ENCODE measurements at regions not wholly inside any gene's neighbourhood (a gene's known extent, or its start where the extent isn't known, plus 50 kb on each side); places are given as distances from the start of the nearest gene placed in this dataset.

DNA sequence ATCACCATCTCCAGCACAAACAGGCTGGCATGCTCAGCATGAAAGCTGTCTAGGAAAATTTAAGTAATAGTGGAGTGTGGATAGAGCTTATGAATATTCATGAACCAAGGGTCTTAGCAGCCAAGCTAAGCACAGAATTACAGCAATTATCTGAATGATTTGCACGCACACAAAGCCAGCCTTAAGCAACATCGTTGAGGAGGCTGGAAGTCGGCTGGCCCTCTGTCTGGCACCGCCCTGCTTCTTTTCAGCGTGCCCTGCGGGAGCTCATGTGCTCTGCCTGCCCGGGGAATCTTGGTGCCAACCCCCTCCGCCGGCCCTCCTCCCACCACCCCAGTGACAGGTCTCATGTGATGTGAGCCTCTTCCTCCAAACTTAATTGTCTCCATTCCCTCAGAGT lies 540.1 kb downstream of the CMPK2 start:
- no peak overlapping the region for H3K27ac ChIP-seq (replicated peaks in 1 of 4)
- H3K36me3 ChIP-seq = no peaks in the 10 kb centered on the region
- no peak overlapping the region for H3K4me3 ChIP-seq
- intact Hi-C loops (cut with DNase I) = no loop called here
- 72% methylated on average over 8 of the region's 9 CpGs for WGBS
- DNase-seq (ENCODE audit: extremely low spot score) = no peak
- H3K9me3 ChIP-seq = peaks cover 0 to 5% (median 0%) of the 10 kb centered on the region in 4 donors
- TF ChIP-seq POLR2A (IDR thresholded peaks at IDR 0.05; ENCODE audit: low read depth) (no peak), EP300 (IDR thresholded peaks at IDR 0.05) (no peak)
- TF ChIP-seq, protein P1, sequence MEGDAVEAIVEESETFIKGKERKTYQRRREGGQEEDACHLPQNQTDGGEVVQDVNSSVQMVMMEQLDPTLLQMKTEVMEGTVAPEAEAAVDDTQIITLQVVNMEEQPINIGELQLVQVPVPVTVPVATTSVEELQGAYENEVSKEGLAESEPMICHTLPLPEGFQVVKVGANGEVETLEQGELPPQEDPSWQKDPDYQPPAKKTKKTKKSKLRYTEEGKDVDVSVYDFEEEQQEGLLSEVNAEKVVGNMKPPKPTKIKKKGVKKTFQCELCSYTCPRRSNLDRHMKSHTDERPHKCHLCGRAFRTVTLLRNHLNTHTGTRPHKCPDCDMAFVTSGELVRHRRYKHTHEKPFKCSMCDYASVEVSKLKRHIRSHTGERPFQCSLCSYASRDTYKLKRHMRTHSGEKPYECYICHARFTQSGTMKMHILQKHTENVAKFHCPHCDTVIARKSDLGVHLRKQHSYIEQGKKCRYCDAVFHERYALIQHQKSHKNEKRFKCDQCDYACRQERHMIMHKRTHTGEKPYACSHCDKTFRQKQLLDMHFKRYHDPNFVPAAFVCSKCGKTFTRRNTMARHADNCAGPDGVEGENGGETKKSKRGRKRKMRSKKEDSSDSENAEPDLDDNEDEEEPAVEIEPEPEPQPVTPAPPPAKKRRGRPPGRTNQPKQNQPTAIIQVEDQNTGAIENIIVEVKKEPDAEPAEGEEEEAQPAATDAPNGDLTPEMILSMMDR (IDR thresholded peaks at IDR 0.05) = no peak
- no peaks in the 10 kb centered on the region for H3K27me3 ChIP-seq
- no peaks in the 10 kb centered on the region for H3K4me1 ChIP-seq

DNA sequence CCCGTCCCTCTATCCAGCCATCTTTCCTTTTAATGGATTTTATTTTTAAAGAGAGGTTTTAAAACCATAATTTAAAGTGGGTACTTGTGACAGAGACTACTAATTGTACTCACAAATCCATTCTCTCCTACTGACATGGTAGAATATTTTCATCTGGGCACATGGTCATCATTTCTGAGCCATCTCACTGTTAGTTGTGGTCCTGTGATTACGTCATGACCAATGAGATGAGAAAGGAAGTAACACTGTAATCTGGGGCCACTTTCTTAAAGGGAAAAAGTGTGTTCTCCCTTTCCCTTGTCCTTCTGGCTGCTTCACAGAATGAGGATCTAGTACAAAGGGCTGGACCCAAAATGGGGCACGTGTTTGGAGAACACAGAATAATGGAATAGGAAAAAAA lies 538.7 kb downstream of the CMPK2 start:
- TF ChIP-seq POLR2A (IDR thresholded peaks at IDR 0.05; ENCODE audit: low read depth) (no peak), EP300 (IDR thresholded peaks at IDR 0.05) (no peak), POLR2AphosphoS5 (IDR thresholded peaks at IDR 0.05) (no peak)
- TF ChIP-seq, protein P1 (IDR thresholded peaks at IDR 0.05) = no peak
- intact Hi-C loops (cut with DNase I) = no loop called here
- no peak for DNase-seq (ENCODE audit: extremely low spot score)
- no peak overlapping the region for H3K4me3 ChIP-seq
- H3K27ac ChIP-seq (replicated peaks in 1 of 4) = no peak overlapping the region
- peaks cover 0 to 5% (median 0%) of the 10 kb centered on the region in 4 donors for H3K9me3 ChIP-seq
- H3K27me3 ChIP-seq = no peaks in the 10 kb centered on the region
- 93% methylated on average over 3 of the region's 3 CpGs for WGBS
- H3K36me3 ChIP-seq = no peaks in the 10 kb centered on the region
- H3K4me1 ChIP-seq = no peaks in the 10 kb centered on the region

DNA sequence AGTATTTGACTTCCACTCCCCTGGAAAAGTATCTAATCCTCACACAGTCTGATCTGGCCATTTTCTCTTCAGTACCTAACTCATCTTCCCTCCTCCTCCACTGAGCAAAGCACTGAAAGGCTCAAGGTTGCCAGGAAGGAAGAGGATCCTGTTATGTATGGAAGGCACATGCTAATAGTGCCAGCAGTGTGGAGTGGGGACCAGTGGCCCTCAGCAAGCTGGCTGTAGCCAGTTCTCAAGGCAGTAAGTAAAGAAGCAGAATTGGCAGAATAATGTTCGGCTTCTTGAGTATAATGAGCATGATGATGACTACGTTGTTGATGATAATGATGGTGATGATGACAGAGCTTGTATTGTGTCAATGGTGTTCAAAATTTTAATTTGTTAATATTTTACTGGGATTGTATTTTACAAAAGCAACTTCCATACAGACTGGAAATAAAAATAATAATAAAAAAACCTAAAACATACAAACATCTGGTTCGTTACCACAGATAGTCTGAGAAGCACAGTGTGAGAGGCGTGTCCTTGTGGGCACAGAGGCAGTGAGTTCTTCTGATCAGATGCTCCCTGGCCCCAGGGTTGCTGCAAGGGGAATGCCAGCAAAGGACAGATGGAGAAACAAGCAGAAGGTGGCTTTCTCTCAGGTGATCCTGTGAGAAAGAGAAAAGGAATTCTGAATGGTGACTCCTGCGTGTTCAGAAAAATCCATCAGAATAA lies 528.8 kb downstream of the CMPK2 start:
- no peak for DNase-seq (ENCODE audit: extremely low spot score)
- H3K27me3 ChIP-seq = peaks cover 0 to 6% (median 0%) of the 10 kb centered on the region in 4 donors
- H3K4me3 ChIP-seq = no peak overlapping the region
- 84% methylated on average over 5 of the region's 5 CpGs for WGBS
- intact Hi-C loops (cut with DNase I) = no loop called here
- H3K36me3 ChIP-seq = no peaks in the 10 kb centered on the region
- TF ChIP-seq POLR2AphosphoS5 (IDR thresholded peaks at IDR 0.05) = no peak
- TF ChIP-seq, protein P1 (IDR thresholded peaks at IDR 0.05) = no peak
- no peak for TF ChIP-seq POLR2A (IDR thresholded peaks at IDR 0.05; ENCODE audit: low read depth)
- no peak for TF ChIP-seq EP300 (IDR thresholded peaks at IDR 0.05)
- H3K4me1 ChIP-seq = no peaks in the 10 kb centered on the region
- H3K27ac ChIP-seq (replicated peaks in 1 of 4) = no peak overlapping the region
- no peaks in the 10 kb centered on the region for H3K9me3 ChIP-seq

DNA sequence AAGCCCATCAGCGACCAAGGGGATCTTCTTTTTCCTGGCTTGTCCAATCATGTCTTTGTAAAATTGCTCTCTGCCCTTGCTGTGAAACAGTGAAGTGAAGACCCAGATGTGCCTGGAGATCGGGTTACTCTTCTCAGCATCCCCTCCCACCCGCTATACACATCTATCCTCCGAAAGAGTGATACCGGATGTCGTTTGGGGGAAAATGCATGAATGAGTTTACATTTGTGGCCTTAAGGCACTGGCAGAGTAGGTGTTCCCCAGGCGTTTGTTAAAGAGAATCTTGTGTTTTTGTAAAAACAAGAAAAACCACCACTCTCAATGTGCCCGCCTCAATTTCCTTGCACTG lies 528.3 kb downstream of the CMPK2 start:
- intact Hi-C loops (cut with DNase I) = no loop called here
- TF ChIP-seq POLR2AphosphoS5 (IDR thresholded peaks at IDR 0.05) (no peak), EP300 (IDR thresholded peaks at IDR 0.05) (no peak), POLR2A (IDR thresholded peaks at IDR 0.05; ENCODE audit: low read depth) (no peak)
- TF ChIP-seq, protein P1 (IDR thresholded peaks at IDR 0.05) = no peak
- 45% methylated on average over 8 of the region's 8 CpGs for WGBS

More for the DNA sequence above, 528.3 kb downstream of the CMPK2 start:
- Histone ChIP-seq H3K36me3 (no peaks in the 10 kb centered on the region), H3K9me3 (no peaks in the 10 kb centered on the region), H3K4me1 (no peaks in the 10 kb centered on the region), H3K4me3 (no peak overlapping the region), H3K27me3 (peaks cover 0 to 6% (median 0%) of the 10 kb centered on the region in 4 donors), H3K27ac (replicated peaks in 1 of 4) (no peak overlapping the region)
- DNase-seq (ENCODE audit: extremely low spot score) = no peak
